ENCODE measurements at regions not wholly inside any gene's neighbourhood (a gene's known extent, or its start where the extent isn't known, plus 50 kb on each side); places are given as distances from the start of the nearest gene placed in this dataset.

- TF ChIP-seq CTCF (conservative IDR thresholded peaks at IDR 0.05) (no peak), ZFX (IDR thresholded peaks at IDR 0.05) (no peak)
Measured at GRCh38 chr3:34779092-34779491, 860.2 kb upstream of the ARPP21 start.
